Neural cell (in vitro differentiated cells): ENCODE measurements at regions not wholly inside any gene's neighbourhood (a gene's known extent, or its start where the extent isn't known, plus 50 kb on each side); places are given as distances from the start of the nearest gene placed in this dataset.

ENCODE experiments used
- CTCF ChIP-seq: fragments of 450-650 bp; IDR thresholded peaks from 2 replicates; pipeline ENCODE4 v1.5.1; 2014; ENCODE audit warnings: antibody characterized with exemption, mild to moderate bottlenecking, moderate library complexity; ENCODE audit not compliant: poor library complexity, severe bottlenecking
- MXI1 ChIP-seq: fragments of 450-650 bp; conservative IDR thresholded peaks from 2 replicates; pipeline ENCODE4 v1.6.1; 2014; ENCODE audit warnings: antibody characterized with exemption, mild to moderate bottlenecking; ENCODE audit not compliant: poor library complexity, severe bottlenecking

DNA sequence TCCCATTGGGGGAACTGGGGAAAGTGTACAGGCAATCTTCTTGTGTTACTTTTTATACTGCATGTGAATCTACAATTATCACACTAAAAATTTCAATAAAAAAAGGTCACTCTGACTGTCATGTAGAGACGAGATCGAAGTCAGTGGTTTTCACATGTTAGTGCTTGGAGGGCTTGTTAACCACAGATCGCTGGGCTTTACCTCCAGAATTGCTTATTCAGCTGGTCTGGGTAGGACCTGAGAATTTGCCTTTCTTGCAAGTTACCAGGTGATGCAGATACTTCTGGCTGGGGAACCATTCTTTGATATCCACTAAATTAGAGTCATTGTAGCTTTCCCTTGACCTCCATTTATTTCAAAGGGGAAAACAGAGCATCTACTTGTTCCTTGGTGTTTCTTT is 62.8 kb upstream of the SLC38A4 start:
- TF ChIP-seq MXI1 (no peak), CTCF (no peak)
